Fibroblast of gingiva (primary cell): ENCODE measurements at regions not wholly inside any gene's neighbourhood (a gene's known extent, or its start where the extent isn't known, plus 50 kb on each side); places are given as distances from the start of the nearest gene placed in this dataset.

ENCODE experiments used
- DNase-seq: peaks from one replicate; pipeline ENCODE4 v3.0.0-alpha.2; 2011; ENCODE audit warnings: low read depth

- no peak for DNase-seq
Observed at GRCh38 chr14:55734731-55735130, 154.7 kb downstream of the KTN1 start.

DNA sequence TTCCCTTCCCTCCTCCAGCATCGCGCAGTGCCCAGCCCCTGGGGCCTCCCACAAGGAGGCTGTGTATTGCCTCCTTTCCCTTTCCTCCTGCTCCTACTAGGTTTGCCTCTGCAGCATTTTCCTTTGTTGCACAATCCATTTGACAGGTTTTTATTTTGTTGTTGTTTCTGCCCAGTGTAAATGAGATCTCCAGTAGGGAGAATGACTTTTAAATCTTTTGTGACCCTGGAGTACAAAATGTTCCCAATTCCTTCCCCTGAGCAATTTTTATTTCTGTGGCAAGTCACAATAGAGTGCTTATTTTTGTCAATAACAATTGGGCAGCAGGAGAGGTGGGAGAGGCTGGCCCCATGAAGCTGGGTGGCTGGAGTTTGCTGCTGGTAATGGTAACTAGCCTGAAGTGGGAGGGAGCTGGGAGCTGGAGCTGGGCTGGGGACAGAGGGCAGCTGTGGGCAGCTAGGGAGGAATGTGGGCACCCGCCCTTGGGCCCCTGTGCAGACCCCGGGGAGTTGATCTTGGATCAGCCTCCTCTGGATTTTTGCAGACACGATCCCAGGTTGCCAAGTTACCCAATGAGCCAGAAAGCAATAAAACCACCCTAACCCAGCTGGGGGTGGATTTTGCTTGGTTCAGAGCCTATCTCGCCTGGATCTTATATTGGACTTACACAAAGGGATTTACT is 160.1 kb downstream of the KTN1 start:
- DNase-seq = no peak

- DNase-seq = no peak
Observed at GRCh38 chr14:55740649-55740989, 160.6 kb downstream of the KTN1 start.

DNA sequence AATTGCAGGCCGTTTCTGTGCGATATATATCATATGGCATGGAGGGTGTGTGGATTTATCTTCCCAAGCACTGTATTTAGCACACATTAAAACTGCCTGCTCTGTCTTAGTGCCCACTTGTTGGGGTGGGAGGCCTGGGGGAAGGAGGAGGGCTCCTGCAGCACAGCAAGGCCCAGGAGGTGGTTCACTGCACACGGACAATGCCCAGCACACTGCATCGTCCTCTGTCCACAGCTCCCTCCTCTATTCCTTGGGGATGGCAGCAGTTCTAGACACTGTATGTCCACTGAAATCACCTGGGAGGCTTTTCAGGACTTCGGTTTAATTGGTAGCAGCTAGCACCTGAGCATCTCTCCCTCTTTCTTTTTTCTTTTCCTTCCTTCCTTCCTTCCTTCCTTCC is 161.2 kb downstream of the KTN1 start:
- DNase-seq = no peak

- no peak for DNase-seq
Observed at GRCh38 chr14:55743551-55743950, 163.5 kb downstream of the KTN1 start.

DNA sequence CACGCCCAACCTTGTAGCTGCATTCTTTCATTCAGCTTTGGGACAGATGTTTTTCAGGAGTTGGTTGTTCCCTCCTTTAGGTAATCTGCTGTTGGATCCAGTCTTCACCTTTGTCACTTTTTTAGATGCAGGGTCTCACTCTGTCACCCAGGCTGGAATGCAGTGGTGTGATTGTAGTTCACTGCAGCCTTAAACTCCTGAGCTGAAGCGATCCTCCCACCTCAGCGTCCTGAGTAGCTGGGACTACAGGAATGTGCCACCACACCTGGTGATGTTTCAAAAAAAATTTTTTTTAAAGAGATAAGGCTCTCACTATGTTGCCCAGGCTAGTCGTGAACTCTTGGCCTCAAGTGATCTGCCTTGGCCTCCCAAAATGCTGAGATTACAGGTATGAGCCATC is 164.3 kb downstream of the KTN1 start:
- no peak for DNase-seq

DNA sequence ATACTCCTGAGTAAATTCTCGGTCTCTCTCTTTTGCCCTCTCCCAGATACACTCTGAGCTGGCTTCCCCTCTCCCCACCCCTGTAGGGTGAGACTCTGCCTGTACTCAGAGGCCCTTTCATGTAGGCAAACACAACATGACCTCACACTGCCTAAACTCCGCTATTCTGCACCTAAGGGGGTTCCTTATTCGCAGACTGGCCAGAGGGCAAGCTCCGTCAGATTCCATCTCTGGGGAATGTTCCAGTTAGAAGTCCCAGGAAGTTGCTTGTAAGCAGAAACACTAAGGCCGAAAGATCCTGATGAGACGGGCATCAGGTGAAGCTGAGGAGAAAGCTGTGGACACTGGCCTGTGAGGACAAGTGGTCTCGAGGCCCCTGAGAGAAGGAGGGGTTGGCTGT is 165.9 kb downstream of the KTN1 start:
- DNase-seq = no peak

- no peak for DNase-seq
Observed at GRCh38 chr14:55746558-55746957, 166.6 kb downstream of the KTN1 start.

DNA sequence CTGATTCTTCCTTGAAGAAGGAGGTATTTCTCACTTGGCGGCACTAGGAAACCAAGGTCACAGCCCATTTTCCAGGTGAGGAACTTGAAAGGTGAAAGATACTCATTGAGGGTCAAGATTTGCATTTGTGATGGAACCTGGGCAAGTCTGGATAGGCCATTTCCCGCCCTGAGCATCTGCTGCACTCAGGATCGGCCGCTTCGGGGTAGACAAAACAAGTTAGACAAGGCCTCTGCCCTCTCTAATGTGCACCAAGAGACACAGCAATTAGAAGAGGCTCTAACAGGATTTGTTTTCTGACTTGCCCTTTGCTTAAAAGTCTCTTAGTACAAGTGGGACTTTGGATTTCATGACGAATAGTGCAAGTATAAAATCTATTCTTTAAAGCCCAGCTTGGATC is 167.2 kb downstream of the KTN1 start:
- no peak for DNase-seq

DNA sequence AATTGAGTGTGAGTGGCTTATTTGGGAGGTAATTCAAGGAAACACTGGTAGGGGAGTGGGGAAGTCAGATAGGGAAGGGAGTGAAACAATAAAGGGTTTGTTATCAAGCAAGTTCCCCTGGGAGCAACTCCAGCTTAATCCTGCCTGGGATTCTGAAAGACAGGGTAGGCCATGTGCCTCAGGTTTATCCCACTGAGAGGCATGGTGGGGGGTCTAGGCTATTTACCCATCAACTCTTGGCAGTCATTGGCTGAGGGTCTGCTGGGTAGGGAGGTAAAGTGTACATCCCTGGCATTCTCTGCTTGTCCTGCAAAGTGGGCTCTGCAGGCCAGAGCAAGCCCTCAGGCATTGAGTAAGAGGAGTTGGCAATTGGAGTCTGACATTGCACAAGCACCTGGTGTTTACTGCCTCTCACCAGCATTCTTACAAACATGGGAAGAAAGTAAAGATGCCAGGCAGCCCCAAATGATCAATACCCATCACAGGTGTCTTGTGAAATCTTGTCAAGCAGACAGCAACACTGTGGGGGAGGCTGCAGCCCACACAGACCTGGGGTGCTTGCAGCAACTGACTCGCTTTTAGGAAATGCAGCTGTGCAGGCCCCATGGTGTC is 169.3 kb downstream of the KTN1 start:
- peak; percentile 43 for DNase-seq

DNA sequence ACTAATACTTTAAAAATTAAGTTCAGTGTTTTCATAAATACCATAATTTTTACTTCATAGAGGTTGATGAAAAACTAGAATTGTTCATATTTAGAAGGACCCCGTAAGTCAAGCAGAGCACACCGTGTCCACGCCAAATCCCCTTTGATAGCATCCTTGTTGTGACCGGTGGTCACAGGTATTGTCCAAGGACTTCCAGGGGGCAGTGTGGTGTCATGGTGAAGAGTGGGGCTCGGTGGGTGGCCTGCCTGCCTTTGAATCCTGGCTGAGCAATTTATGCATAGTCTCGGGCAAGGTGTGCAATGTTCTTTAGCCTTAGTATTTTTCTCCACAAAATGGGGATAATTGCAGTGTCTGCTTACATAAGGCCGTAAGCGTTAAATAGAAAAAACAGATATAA is 169.9 kb downstream of the KTN1 start:
- DNase-seq = no peak

GRCh38 chr14:55752580-55753390 is 172.8 kb downstream of the KTN1 start:
- peak; percentile 81 for DNase-seq

- DNase-seq = no peak
Observed at GRCh38 chr14:55754471-55754870, 174.5 kb downstream of the KTN1 start.

DNA sequence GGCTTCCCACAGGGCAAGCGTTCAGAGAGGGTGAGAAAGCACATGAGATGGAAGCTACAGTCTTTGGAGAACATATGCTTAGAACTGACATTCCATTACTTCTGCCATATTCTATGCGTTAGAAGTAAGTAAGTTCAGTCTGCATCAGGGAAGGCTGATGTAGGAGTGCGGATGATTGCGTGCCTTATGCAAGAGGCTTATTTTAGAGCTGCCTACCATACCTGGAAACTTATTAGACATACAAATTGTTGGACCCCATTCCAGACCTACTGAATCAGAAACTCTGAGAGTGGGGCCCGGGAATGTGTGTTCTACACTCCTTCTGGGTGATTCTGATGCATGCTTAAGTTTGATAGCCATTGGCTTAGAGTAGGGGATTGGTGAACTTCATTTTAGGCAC is 174.9 kb downstream of the KTN1 start:
- no peak for DNase-seq

- DNase-seq = no peak
Observed at GRCh38 chr14:55756078-55756477, 176.1 kb downstream of the KTN1 start.

- DNase-seq = no peak
Observed at GRCh38 chr14:55756557-55756956, 176.6 kb downstream of the KTN1 start.

DNA sequence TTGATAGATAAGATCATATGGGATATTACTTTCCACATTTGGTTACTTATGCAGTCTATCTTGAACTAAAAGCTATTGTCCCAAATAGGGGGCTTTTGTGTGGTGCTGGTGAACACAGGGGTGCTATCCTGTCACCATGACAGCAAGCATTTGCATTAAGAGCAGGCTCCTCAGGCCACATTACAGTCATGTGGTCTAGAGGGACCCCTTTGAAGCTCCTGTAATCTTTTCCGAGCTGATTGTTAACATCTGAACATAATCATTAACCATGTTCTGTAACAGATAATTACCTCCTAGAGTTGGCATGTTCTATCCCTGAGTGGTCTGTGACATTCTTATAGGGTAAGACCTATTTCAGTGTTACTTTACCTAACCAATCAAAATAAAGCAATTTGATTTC is 178.8 kb downstream of the KTN1 start:
- no peak for DNase-seq

GRCh38 chr14:55760789-55761566 is 181.0 kb downstream of the KTN1 start:
- DNase-seq = no peak

GRCh38 chr14:55761651-55762050 is 181.6 kb downstream of the KTN1 start:
- DNase-seq = no peak

DNA sequence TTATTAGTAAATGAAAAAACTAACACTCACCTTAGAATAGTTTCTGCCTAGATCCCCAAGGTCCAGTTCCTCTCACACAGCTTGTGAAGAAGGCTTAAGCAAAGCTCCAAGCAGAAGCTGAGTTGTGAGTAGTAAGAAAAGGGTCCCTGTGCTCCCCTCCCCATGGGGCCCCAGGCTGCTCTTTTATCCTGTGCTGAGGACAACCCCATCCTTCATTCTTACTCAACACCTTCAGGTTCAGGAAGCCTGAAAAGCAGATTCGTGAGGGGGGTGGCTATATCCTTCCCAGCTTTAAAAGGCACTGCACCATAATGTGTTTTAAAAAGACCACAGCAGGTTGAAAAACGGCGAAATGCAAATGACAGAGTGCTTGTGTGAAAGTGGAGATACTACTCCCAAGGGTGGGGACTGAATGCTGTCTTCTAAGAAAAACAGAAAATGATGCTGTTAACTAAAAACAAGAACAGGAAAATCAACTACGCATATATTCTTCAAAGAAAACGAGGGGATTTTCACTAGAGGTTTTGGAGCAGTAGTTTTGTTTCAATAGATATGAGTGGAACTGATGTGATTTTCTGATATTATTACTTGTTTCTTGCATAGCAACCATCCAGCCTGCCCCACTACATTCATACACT is 182.7 kb downstream of the KTN1 start:
- DNase-seq = no peak

- DNase-seq = no peak
Observed at GRCh38 chr14:55764784-55765183, 184.8 kb downstream of the KTN1 start.

DNA sequence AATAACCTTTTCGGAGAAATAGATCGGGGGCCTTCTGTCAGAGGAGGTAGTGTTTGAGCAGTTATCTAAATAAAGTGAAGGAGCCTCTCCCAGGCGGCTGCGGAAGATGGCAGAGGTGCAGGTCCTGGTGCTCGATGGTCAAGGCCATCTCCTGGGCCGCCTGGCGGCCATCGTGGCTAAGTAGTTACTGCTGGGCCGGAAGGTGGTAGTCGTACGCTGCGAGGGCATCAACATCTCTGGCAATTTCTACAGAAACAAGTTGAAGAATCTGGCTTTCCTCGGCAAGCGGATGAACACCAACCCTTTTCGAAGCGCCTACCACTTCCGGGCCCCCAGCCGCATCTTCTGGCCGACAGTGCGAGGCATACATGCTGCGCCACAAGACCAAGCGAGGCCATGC is 186.1 kb downstream of the KTN1 start:
- no peak for DNase-seq
